GM13977 (cell line): ENCODE measurements at regions not wholly inside any gene's neighbourhood (a gene's known extent, or its start where the extent isn't known, plus 50 kb on each side); places are given as distances from the start of the nearest gene placed in this dataset.

Source experiments
- DNase-seq: peaks from one replicate; pipeline ENCODE4 v3.0.0; 2012; ENCODE audit warnings: low spot score
- CTCF ChIP-seq: IDR thresholded peaks from 2 replicates; pipeline ENCODE4 v1.5.1; 2012; ENCODE audit warnings: mild to moderate bottlenecking, control low read depth; ENCODE audit not compliant: insufficient read depth; ENCODE audit errors: extremely low read depth, missing control alignments
- in situ Hi-C: fragments of 300-500 bp; cut with MboI; formaldehyde crosslinking; loops from one replicate; pipeline ENCODE4 v1.12.0; 2022; ENCODE audit warnings: low sequenced_read_pairs, low pct_unique_long_range_greater_than_20kb, mixed read lengths, inconsistent platforms; ENCODE audit not compliant: unreplicated experiment

GRCh38 chr14:66284346-66284745 lies 201.8 kb upstream of the CCDC196 start:
- DNase-seq = no peak
- TF ChIP-seq CTCF = no peak
- in situ Hi-C loops = no loop called here

GRCh38 chr14:66288511-66288910 lies 197.7 kb upstream of the CCDC196 start:
- DNase-seq = no peak
- no peak for TF ChIP-seq CTCF
- in situ Hi-C loops = no loop called here

GRCh38 chr14:66291756-66292155 lies 194.4 kb upstream of the CCDC196 start:
- no peak for DNase-seq
- TF ChIP-seq CTCF = no peak
- in situ Hi-C loops = no loop called here

GRCh38 chr14:66293533-66294105 lies 192.6 kb upstream of the CCDC196 start:
- no peak for DNase-seq
- TF ChIP-seq CTCF = no peak
- in situ Hi-C loops = no loop called here

GRCh38 chr14:66295386-66295785 lies 190.8 kb upstream of the CCDC196 start:
- DNase-seq = no peak
- in situ Hi-C loops = no loop called here
- TF ChIP-seq CTCF = no peak

GRCh38 chr14:66300886-66301285 lies 185.3 kb upstream of the CCDC196 start:
- no peak for TF ChIP-seq CTCF
- in situ Hi-C loops = no loop called here
- DNase-seq = no peak

- TF ChIP-seq CTCF = no peak
- DNase-seq = no peak
- in situ Hi-C loops = no loop called here
Measured at GRCh38 chr14:66306101-66306500, 180.1 kb upstream of the CCDC196 start.
